ENCODE measurements at regions not wholly inside any gene's neighbourhood (a gene's known extent, or its start where the extent isn't known, plus 50 kb on each side); places are given as distances from the start of the nearest gene placed in this dataset.

DNA sequence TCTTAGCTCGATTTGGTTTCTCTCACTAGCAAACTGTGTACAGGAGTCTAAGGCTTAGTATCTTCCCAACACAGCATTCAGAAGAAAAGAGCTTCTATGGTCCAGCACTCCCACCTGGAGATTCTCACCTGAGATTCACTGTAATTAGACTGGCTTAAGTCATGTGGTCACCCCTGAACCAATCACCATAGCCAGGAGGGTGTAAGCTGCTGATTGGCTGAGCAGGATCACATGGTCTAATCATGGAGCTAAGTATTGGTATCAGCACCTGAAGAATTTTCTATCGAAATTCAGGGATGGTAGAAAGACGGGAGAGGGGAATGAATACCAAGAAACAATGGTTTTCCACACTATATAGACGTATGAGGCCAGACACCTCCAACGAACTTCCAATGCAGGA lies 359.8 kb upstream of the ERCC4 start:
- H3K9me3 Mint-ChIP-seq (ENCODE audit: unreplicated experiment), result no peaks in the 10 kb centered on the region
- no peak overlapping the region for H3K4me3 Mint-ChIP-seq (ENCODE audit: unreplicated experiment)
- H3K27me3 Mint-ChIP-seq (ENCODE audit: unreplicated experiment), result no peaks in the 10 kb centered on the region
- no peak overlapping the region for H3K27ac Mint-ChIP-seq (ENCODE audit: unreplicated experiment)
- no peaks in the 10 kb centered on the region for H3K36me3 Mint-ChIP-seq (ENCODE audit: low read depth, unreplicated experiment)
- no peak for DNase-seq (ENCODE audit: low spot score)
- H3K4me1 Mint-ChIP-seq (ENCODE audit: unreplicated experiment), result no peaks in the 10 kb centered on the region
- no peak for TF ChIP-seq CTCF (IDR thresholded peaks at IDR 0.05; ENCODE audit: unreplicated experiment)

GRCh38 chr16:13561291-13562070 lies 358.5 kb upstream of the ERCC4 start:
- TF ChIP-seq CTCF (IDR thresholded peaks at IDR 0.05; ENCODE audit: unreplicated experiment), result no peak
- H3K27me3 Mint-ChIP-seq (ENCODE audit: unreplicated experiment), result no peaks in the 10 kb centered on the region
- H3K4me1 Mint-ChIP-seq (ENCODE audit: unreplicated experiment), result no peaks in the 10 kb centered on the region
- H3K4me3 Mint-ChIP-seq (ENCODE audit: unreplicated experiment), result no peak overlapping the region
- DNase-seq (ENCODE audit: low spot score), result no peak
- H3K9me3 Mint-ChIP-seq (ENCODE audit: unreplicated experiment), result no peaks in the 10 kb centered on the region
- H3K27ac Mint-ChIP-seq (ENCODE audit: unreplicated experiment), result no peak overlapping the region
- no peaks in the 10 kb centered on the region for H3K36me3 Mint-ChIP-seq (ENCODE audit: low read depth, unreplicated experiment)

GRCh38 chr16:13568803-13569202 lies 351.2 kb upstream of the ERCC4 start:
- Mint-ChIP-seq H3K4me1 (ENCODE audit: unreplicated experiment) (no peaks in the 10 kb centered on the region), H3K27me3 (ENCODE audit: unreplicated experiment) (no peaks in the 10 kb centered on the region), H3K27ac (ENCODE audit: unreplicated experiment) (no peak overlapping the region), H3K4me3 (ENCODE audit: unreplicated experiment) (no peak overlapping the region), H3K36me3 (ENCODE audit: low read depth, unreplicated experiment) (no peaks in the 10 kb centered on the region), H3K9me3 (ENCODE audit: unreplicated experiment) (no peaks in the 10 kb centered on the region)
- no peak for TF ChIP-seq CTCF (IDR thresholded peaks at IDR 0.05; ENCODE audit: unreplicated experiment)
- no peak for DNase-seq (ENCODE audit: low spot score)

DNA sequence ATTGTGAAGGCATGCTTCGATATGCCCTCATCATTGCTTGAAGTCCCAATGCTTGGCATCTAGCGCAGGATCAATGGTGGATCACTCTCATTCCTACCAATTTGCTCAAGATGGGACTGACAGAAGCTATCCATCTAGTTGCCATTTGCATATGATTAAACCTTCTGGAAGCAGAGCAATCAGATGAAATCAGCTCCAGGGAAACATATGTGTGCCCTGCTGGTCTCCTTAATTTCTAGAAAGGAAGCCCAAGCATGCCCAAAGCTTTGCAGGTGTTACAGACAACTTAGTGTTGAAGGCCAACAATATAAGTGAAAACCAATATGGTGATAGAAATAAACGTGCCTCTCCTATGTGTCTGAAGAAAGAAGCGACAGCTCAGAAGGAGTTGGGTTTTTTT lies 350.0 kb upstream of the ERCC4 start:
- H3K27ac Mint-ChIP-seq (ENCODE audit: unreplicated experiment), result no peak overlapping the region
- DNase-seq (ENCODE audit: low spot score), result no peak
- H3K4me3 Mint-ChIP-seq (ENCODE audit: unreplicated experiment), result no peak overlapping the region
- H3K36me3 Mint-ChIP-seq (ENCODE audit: low read depth, unreplicated experiment), result no peaks in the 10 kb centered on the region
- no peaks in the 10 kb centered on the region for H3K9me3 Mint-ChIP-seq (ENCODE audit: unreplicated experiment)
- TF ChIP-seq CTCF (IDR thresholded peaks at IDR 0.05; ENCODE audit: unreplicated experiment), result no peak
- no peaks in the 10 kb centered on the region for H3K4me1 Mint-ChIP-seq (ENCODE audit: unreplicated experiment)
- H3K27me3 Mint-ChIP-seq (ENCODE audit: unreplicated experiment), result no peaks in the 10 kb centered on the region

- Mint-ChIP-seq H3K27me3 (ENCODE audit: unreplicated experiment) (no peaks in the 10 kb centered on the region), H3K9me3 (ENCODE audit: unreplicated experiment) (no peaks in the 10 kb centered on the region), H3K4me1 (ENCODE audit: unreplicated experiment) (no peaks in the 10 kb centered on the region), H3K27ac (ENCODE audit: unreplicated experiment) (no peak overlapping the region), H3K36me3 (ENCODE audit: low read depth, unreplicated experiment) (no peaks in the 10 kb centered on the region), H3K4me3 (ENCODE audit: unreplicated experiment) (no peak overlapping the region)
- no peak for TF ChIP-seq CTCF (IDR thresholded peaks at IDR 0.05; ENCODE audit: unreplicated experiment)
- DNase-seq (ENCODE audit: low spot score), result no peak
Observed at GRCh38 chr16:13571036-13571435, 348.9 kb upstream of the ERCC4 start.

Measured in endothelial cell (in vitro differentiated cells).